Ovary (tissue), 7 donors: ENCODE measurements at regions not wholly inside any gene's neighbourhood (a gene's known extent, or its start where the extent isn't known, plus 50 kb on each side); places are given as distances from the start of the nearest gene placed in this dataset.

Experiments used
- DNase-seq, 5 donors: peaks; one replicate each; pipeline ENCODE4 v3.0.0-alpha.2; 2019 to 2020
- H3K27ac ChIP-seq, 2 donors: fragments of 200-600 bp; one replicate each; pipeline versions ENCODE4 v1.5.1 to v1.8.0; 2019 to 2022
- H3K27me3 ChIP-seq: fragments of 200-600 bp; one replicate; pipeline ENCODE4 v1.8.0; 2022
- H3K36me3 ChIP-seq: fragments of 200-600 bp; sonication (generic); one replicate; pipeline ENCODE4 v1.5.1; 2019
- H3K4me1 ChIP-seq: one replicate; pipeline ENCODE4 v1.8.1; 2013; ENCODE audit warnings: mild to moderate bottlenecking, moderate library complexity; ENCODE audit not compliant: insufficient read depth
- H3K4me3 ChIP-seq: fragments of 200-600 bp; sonication (generic); one replicate; pipeline ENCODE4 v1.5.1; 2017
- H3K9me3 ChIP-seq, 2 donors: fragments of 200-600 bp in 1 of 2; sonication (generic) in 1 of 2; one replicate each; pipeline versions ENCODE4 v1.5.1 to v1.8.1; 2013 to 2019; ENCODE audit warnings: mild to moderate bottlenecking in 1 of 2, moderate library complexity in 1 of 2
- CTCF ChIP-seq, 3 donors: fragments of 450-650 bp in 2 of 3; fragments of 200-600 bp in 1 of 3; IDR thresholded peaks; one replicate each; pipeline versions ENCODE4 v1.5.1 to v1.8.0; 2016 to 2022; ENCODE audit warnings: antibody characterized with exemption in 3 of 3, mild to moderate bottlenecking in 1 of 3
- EP300 ChIP-seq: sonication (generic); formaldehyde crosslinking; IDR thresholded peaks from one replicate; pipeline ENCODE4 v1.6.1; 2017; ENCODE audit warnings: antibody characterized with exemption
- POLR2A ChIP-seq: fragments of 450-650 bp; IDR thresholded peaks from one replicate; pipeline ENCODE4 v1.6.1; 2017; ENCODE audit warnings: antibody characterized with exemption, mild to moderate bottlenecking, moderate library complexity
- WGBS, 3 donors: extraction: QIAGEN DNeasy Blood & Tissue Kit in 1 of 3; methylation state at CpG; one replicate each; pipeline versions ENCODE4 v1.1.5 to v1.1.7; 2013 to 2017; 5-methylcytosine and 5-hydroxymethylcytosine counted together
- intact Hi-C, 4 donors: fragments of 100-400 bp; cut with DNase I; formaldehyde crosslinking; loops; one replicate each; pipeline versions ENCODE4 v1.11.0 to v1.15.1; 2022 to 2023
- donor health status: DM: no; HTN: no; CAD: no; lungs with moderate emphysema.
- donor health status: DM: no; HTN: no; CAD: no.
- donor health status: Bipolar disorder and iron deficiency.
- donor health status: DM: no; HTN: no; CAD: no.
- donor health status: DM: yes; HTN: yes; CAD: no.

DNA sequence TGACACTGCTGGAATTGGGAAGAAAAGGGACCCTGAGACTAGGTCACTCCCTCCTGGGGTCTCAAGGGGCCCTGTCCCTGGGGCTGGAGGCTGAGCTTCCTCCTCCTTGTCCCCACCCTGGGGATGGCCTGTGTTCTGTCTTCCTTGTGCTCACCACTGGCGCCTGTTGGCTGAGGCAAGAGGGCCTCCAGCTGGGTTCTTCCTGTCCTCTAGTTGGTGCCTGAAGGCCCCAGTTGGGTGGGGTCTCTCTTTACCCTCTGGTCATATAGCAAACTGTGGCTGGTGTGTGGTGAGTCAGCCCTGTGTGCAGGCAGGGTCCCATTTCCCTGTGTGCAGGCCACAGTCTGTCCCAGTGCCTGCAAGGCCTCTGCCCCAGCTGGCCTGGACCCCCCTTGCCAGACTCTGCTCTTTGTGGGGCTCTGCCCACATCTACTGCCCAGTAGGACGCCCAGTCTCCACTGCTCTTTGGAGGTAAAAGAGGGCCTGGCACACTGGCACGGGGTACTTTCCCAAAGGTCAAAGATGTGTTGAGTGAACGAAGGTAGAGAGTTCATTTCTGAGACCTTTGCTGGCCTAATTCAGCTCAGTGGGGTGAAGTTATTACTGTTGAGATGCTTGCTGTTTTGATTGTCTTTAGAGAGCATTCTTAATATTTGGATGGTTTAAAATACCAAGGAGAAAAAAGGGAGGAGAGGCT lies 55.1 kb upstream of the CLDN5 start:
- Histone ChIP-seq H3K27me3 (no peaks in the 10 kb centered on the region), H3K27ac (no peak overlapping the region), H3K4me3 (no peak overlapping the region), H3K4me1 (no peaks in the 10 kb centered on the region), H3K36me3 (no peaks in the 10 kb centered on the region), H3K9me3 (no peaks in the 10 kb centered on the region)
- 61 to 80% (median 71%) methylated on average over 4 of the region's 4 CpGs for WGBS, 3 donors
- no peak for DNase-seq
- TF ChIP-seq EP300 (no peak), POLR2A (no peak), CTCF (IDR thresholded peaks at IDR 0.05) (no peak)
- intact Hi-C loops: no loop called here

DNA sequence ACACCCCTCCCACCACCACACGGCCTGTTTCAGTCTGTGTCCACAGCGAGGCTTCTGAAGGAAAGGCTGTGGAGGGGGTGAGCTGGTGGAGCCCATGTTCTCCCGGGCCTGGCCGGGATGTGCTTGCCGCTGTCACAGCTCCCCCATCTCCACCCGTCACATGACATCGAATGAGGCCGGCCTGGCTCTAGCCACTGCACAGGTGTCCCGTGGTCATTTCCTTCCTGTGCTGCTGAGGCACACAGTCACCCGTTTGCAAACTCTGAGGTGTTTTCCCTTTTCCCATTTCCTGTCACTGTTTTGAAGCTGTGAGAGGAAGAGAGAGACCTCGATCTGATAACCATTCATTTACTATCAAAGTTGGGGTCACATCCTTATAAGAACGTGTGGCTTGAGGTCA lies 55.7 kb upstream of the CLDN5 start:
- no peak for TF ChIP-seq POLR2A
- TF ChIP-seq EP300: no peak
- no peak for TF ChIP-seq CTCF (IDR thresholded peaks at IDR 0.05)
- 44 to 60% (median 48%) methylated on average over 12 of the region's 12 CpGs for WGBS, 3 donors
- H3K9me3 ChIP-seq: no peaks in the 10 kb centered on the region
- no peaks in the 10 kb centered on the region for H3K36me3 ChIP-seq
- no peaks in the 10 kb centered on the region for H3K27me3 ChIP-seq
- no peak overlapping the region for H3K27ac ChIP-seq
- peak in 1 of 5 donors; percentile 47 for DNase-seq
- intact Hi-C loops: no loop called here
- no peak overlapping the region for H3K4me3 ChIP-seq
- H3K4me1 ChIP-seq: no peaks in the 10 kb centered on the region

- DNase-seq: no peak
- no peaks in the 10 kb centered on the region for H3K27me3 ChIP-seq
- no peak overlapping the region for H3K27ac ChIP-seq
- no peaks in the 10 kb centered on the region for H3K4me1 ChIP-seq
- 71 to 73% (median 71%) methylated on average over 5 of the region's 5 CpGs for WGBS, 3 donors
- TF ChIP-seq EP300: no peak
- TF ChIP-seq POLR2A: no peak
- TF ChIP-seq CTCF (IDR thresholded peaks at IDR 0.05): no peak
- no peaks in the 10 kb centered on the region for H3K9me3 ChIP-seq
- no peaks in the 10 kb centered on the region for H3K36me3 ChIP-seq
- intact Hi-C loops: no loop called here
- H3K4me3 ChIP-seq: no peak overlapping the region
Measured at GRCh38 chr22:19580291-19580890, 56.2 kb upstream of the CLDN5 start.

DNA sequence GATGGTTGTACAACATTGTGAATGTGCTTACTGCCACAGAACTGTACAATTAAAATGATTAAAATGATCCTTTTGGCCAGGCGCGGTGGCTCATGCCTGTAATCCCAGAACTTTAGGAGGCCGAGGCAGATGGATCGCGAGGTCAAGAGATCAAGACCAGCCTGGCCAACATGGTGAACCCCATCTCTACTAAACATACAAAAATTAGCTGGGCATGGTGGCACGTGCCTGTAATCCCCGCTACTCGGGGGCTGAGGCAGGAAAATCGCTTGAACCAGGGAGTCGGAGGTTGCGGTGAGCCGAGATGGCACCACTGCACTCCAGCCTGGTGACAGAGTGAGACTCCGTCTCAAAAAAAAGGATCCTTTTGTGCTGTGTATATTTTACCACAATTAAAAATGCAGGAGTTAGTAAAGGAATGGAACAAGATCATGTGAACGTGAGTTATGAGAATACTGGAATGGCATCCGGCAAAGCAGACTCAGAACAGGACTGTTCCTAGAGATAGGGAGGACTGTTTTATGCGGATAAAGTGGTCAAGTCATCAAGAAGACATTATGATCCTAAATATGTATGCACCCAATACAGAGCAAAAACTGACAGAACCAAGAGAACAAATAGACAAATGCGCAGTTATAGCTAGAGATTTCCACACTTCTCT lies 58.0 kb upstream of the CLDN5 start:
- WGBS, 3 donors: 84 to 88% (median 87%) methylated on average over 17 of the region's 17 CpGs
- no peak for DNase-seq
- TF ChIP-seq POLR2A: no peak
- TF ChIP-seq CTCF (IDR thresholded peaks at IDR 0.05): no peak
- no peak for TF ChIP-seq EP300

More for the DNA sequence above, 58.0 kb upstream of the CLDN5 start:
- no peak overlapping the region for H3K27ac ChIP-seq
- H3K36me3 ChIP-seq: no peaks in the 10 kb centered on the region
- no peaks in the 10 kb centered on the region for H3K9me3 ChIP-seq
- no peak overlapping the region for H3K4me3 ChIP-seq
- H3K4me1 ChIP-seq: no peaks in the 10 kb centered on the region
- no peaks in the 10 kb centered on the region for H3K27me3 ChIP-seq
- intact Hi-C loops: no loop called here
